ENCODE measurements at regions not wholly inside any gene's neighbourhood (a gene's known extent, or its start where the extent isn't known, plus 50 kb on each side); places are given as distances from the start of the nearest gene placed in this dataset.
A peak's percentile ranks its signal among the peaks of the same experiment; 100 is the strongest.

GRCh38 chr4:159445692-159446091 lies 342.8 kb downstream of the RAPGEF2 start:
- DNase-seq = no peak

GRCh38 chr4:159446266-159446976 lies 343.5 kb downstream of the RAPGEF2 start:
- DNase-seq = no peak

- DNase-seq = no peak
Observed at GRCh38 chr4:159447296-159447695, 344.4 kb downstream of the RAPGEF2 start.

- no peak for DNase-seq
Observed at GRCh38 chr4:159451006-159451405, 348.1 kb downstream of the RAPGEF2 start.

GRCh38 chr4:159455675-159456237 lies 352.9 kb downstream of the RAPGEF2 start:
- no peak for DNase-seq

- no peak for DNase-seq
Observed at GRCh38 chr4:159460371-159460770, 357.5 kb downstream of the RAPGEF2 start.

GRCh38 chr4:159463235-159463634 lies 360.4 kb downstream of the RAPGEF2 start:
- DNase-seq = no peak

- no peak for DNase-seq
Observed at GRCh38 chr4:159464302-159464701, 361.4 kb downstream of the RAPGEF2 start.

GRCh38 chr4:159476886-159477285 lies 374.0 kb downstream of the RAPGEF2 start:
- no peak for DNase-seq

GRCh38 chr4:159480826-159481225 lies 377.9 kb downstream of the RAPGEF2 start:
- no peak for DNase-seq

- DNase-seq = no peak
Observed at GRCh38 chr4:159481936-159482335, 379.1 kb downstream of the RAPGEF2 start.

GRCh38 chr4:159483110-159483781 lies 380.4 kb downstream of the RAPGEF2 start:
- DNase-seq = no peak

GRCh38 chr4:159483782-159484741 lies 381.2 kb downstream of the RAPGEF2 start:
- DNase-seq = no peak

GRCh38 chr4:159484864-159485263 lies 382.0 kb downstream of the RAPGEF2 start:
- no peak for DNase-seq

GRCh38 chr4:159487284-159487747 lies 384.4 kb downstream of the RAPGEF2 start:
- peak; percentile 0 for DNase-seq

- no peak for DNase-seq
Observed at GRCh38 chr4:159489646-159490045, 386.8 kb downstream of the RAPGEF2 start.

GRCh38 chr4:159495515-159496236 lies 392.8 kb downstream of the RAPGEF2 start:
- DNase-seq = no peak

- DNase-seq = no peak
Observed at GRCh38 chr4:159496248-159496647, 393.4 kb downstream of the RAPGEF2 start.

GRCh38 chr4:159497936-159498335 lies 395.1 kb downstream of the RAPGEF2 start:
- no peak for DNase-seq

GRCh38 chr4:159498446-159499115 lies 395.7 kb downstream of the RAPGEF2 start:
- DNase-seq = no peak

- no peak for DNase-seq
Observed at GRCh38 chr4:159500861-159501260, 398.0 kb downstream of the RAPGEF2 start.
